ENCODE measurements at regions not wholly inside any gene's neighbourhood (a gene's known extent, or its start where the extent isn't known, plus 50 kb on each side); places are given as distances from the start of the nearest gene placed in this dataset.

GRCh38 chr1:198860371-198860770 is 221.5 kb downstream of the PTPRC start:
- TF ChIP-seq CTCF (IDR thresholded peaks at IDR 0.05; ENCODE audit: low read depth, low read length): no peak
- H3K4me3 ChIP-seq (ENCODE audit: low read depth, low read length): no peak overlapping the region

GRCh38 chr1:198861636-198862035 is 222.8 kb downstream of the PTPRC start:
- H3K4me3 ChIP-seq (ENCODE audit: low read depth, low read length): no peak overlapping the region
- no peak for TF ChIP-seq CTCF (IDR thresholded peaks at IDR 0.05; ENCODE audit: low read depth, low read length)

- no peak overlapping the region for H3K4me3 ChIP-seq (ENCODE audit: low read depth, low read length)
- TF ChIP-seq CTCF (IDR thresholded peaks at IDR 0.05; ENCODE audit: low read depth, low read length): no peak
Measured at GRCh38 chr1:198864695-198865094, 225.9 kb downstream of the PTPRC start.

GRCh38 chr1:198865319-198865718 is 226.5 kb downstream of the PTPRC start:
- TF ChIP-seq CTCF (IDR thresholded peaks at IDR 0.05; ENCODE audit: low read depth, low read length): no peak
- no peak overlapping the region for H3K4me3 ChIP-seq (ENCODE audit: low read depth, low read length)

GRCh38 chr1:198867182-198867581 is 228.3 kb downstream of the PTPRC start:
- no peak overlapping the region for H3K4me3 ChIP-seq (ENCODE audit: low read depth, low read length)
- TF ChIP-seq CTCF (IDR thresholded peaks at IDR 0.05; ENCODE audit: low read depth, low read length): no peak

- no peak overlapping the region for H3K4me3 ChIP-seq (ENCODE audit: low read depth, low read length)
- TF ChIP-seq CTCF (IDR thresholded peaks at IDR 0.05; ENCODE audit: low read depth, low read length): no peak
Measured at GRCh38 chr1:198873696-198874230, 234.9 kb downstream of the PTPRC start.

- no peak for TF ChIP-seq CTCF (IDR thresholded peaks at IDR 0.05; ENCODE audit: low read depth, low read length)
- H3K4me3 ChIP-seq (ENCODE audit: low read depth, low read length): no peak overlapping the region
Measured at GRCh38 chr1:198876371-198876871, 237.6 kb downstream of the PTPRC start.
